Osteocyte (in vitro differentiated cells): ENCODE measurements at regions not wholly inside any gene's neighbourhood (a gene's known extent, or its start where the extent isn't known, plus 50 kb on each side); places are given as distances from the start of the nearest gene placed in this dataset.

ENCODE experiments used
- DNase-seq: peaks from one replicate; pipeline ENCODE4 v3.0.0; 2021; ENCODE audit warnings: mixed read lengths; ENCODE audit not compliant: unreplicated experiment; ENCODE audit errors: extremely low spot score
- H3K27ac Mint-ChIP-seq: one replicate; pipeline ENCODE4 v1.8.0; 2021; ENCODE audit warnings: mild to moderate bottlenecking, mixed read lengths; ENCODE audit not compliant: unreplicated experiment
- H3K27me3 Mint-ChIP-seq: one replicate; pipeline ENCODE4 v1.8.0; 2021; ENCODE audit warnings: mixed read lengths; ENCODE audit not compliant: unreplicated experiment
- H3K36me3 Mint-ChIP-seq: one replicate; pipeline ENCODE4 v1.8.0; 2021; ENCODE audit warnings: mixed read lengths; ENCODE audit not compliant: unreplicated experiment
- H3K4me1 Mint-ChIP-seq: one replicate; pipeline ENCODE4 v1.8.0; 2021; ENCODE audit warnings: mixed read lengths; ENCODE audit not compliant: unreplicated experiment
- H3K4me3 Mint-ChIP-seq: one replicate; pipeline ENCODE4 v1.8.0; 2021; ENCODE audit warnings: mild to moderate bottlenecking, moderate library complexity, mixed read lengths; ENCODE audit not compliant: unreplicated experiment
- H3K9me3 Mint-ChIP-seq: one replicate; pipeline ENCODE4 v1.8.0; 2021; ENCODE audit warnings: mixed read lengths; ENCODE audit not compliant: unreplicated experiment
- CTCF ChIP-seq: fragments of 200-600 bp; sonication (generic); IDR thresholded peaks from 2 replicates; pipeline ENCODE4 v1.5.0; 2021; ENCODE audit warnings: antibody characterized with exemption, mild to moderate bottlenecking, moderate library complexity

- Mint-ChIP-seq H3K9me3 (peaks cover 4% of the 10 kb centered on the region), H3K27ac (no peak overlapping the region), H3K36me3 (no peaks in the 10 kb centered on the region), H3K27me3 (no peaks in the 10 kb centered on the region), H3K4me1 (no peaks in the 10 kb centered on the region), H3K4me3 (no peak overlapping the region)
- TF ChIP-seq CTCF = no peak
- DNase-seq = no peak
These were observed 524.8 kb downstream of the TOX3 start for GRCh38 chr16:52022177-52022576.

GRCh38 chr16:52016387-52016786, 530.6 kb downstream of the TOX3 start:
- H3K4me1 Mint-ChIP-seq = no peaks in the 10 kb centered on the region
- no peaks in the 10 kb centered on the region for H3K36me3 Mint-ChIP-seq
- H3K27ac Mint-ChIP-seq = no peak overlapping the region
- no peaks in the 10 kb centered on the region for H3K27me3 Mint-ChIP-seq
- DNase-seq = no peak
- peaks cover 9% of the 10 kb centered on the region for H3K9me3 Mint-ChIP-seq
- no peak for TF ChIP-seq CTCF
- H3K4me3 Mint-ChIP-seq = no peak overlapping the region

- Mint-ChIP-seq H3K36me3 (no peaks in the 10 kb centered on the region), H3K27me3 (no peaks in the 10 kb centered on the region), H3K9me3 (peaks cover 3% of the 10 kb centered on the region), H3K4me1 (no peaks in the 10 kb centered on the region), H3K4me3 (no peak overlapping the region), H3K27ac (no peak overlapping the region)
- no peak for TF ChIP-seq CTCF
- DNase-seq = no peak
These were observed 541.4 kb downstream of the TOX3 start for GRCh38 chr16:52005551-52005950.

- no peaks in the 10 kb centered on the region for H3K4me1 Mint-ChIP-seq
- H3K27ac Mint-ChIP-seq = no peak overlapping the region
- no peaks in the 10 kb centered on the region for H3K9me3 Mint-ChIP-seq
- no peak overlapping the region for H3K4me3 Mint-ChIP-seq
- no peaks in the 10 kb centered on the region for H3K27me3 Mint-ChIP-seq
- H3K36me3 Mint-ChIP-seq = no peaks in the 10 kb centered on the region
- no peak for TF ChIP-seq CTCF
- no peak for DNase-seq
These were observed 542.6 kb downstream of the TOX3 start for GRCh38 chr16:52004343-52004742.

GRCh38 chr16:52002026-52002425, 544.9 kb downstream of the TOX3 start:
- TF ChIP-seq CTCF = no peak
- no peaks in the 10 kb centered on the region for H3K27me3 Mint-ChIP-seq
- H3K9me3 Mint-ChIP-seq = no peaks in the 10 kb centered on the region
- H3K4me1 Mint-ChIP-seq = no peaks in the 10 kb centered on the region
- DNase-seq = no peak
- H3K27ac Mint-ChIP-seq = no peak overlapping the region
- no peaks in the 10 kb centered on the region for H3K36me3 Mint-ChIP-seq
- no peak overlapping the region for H3K4me3 Mint-ChIP-seq
